Adrenal gland (tissue), 5 donors: ENCODE measurements at regions not wholly inside any gene's neighbourhood (a gene's known extent, or its start where the extent isn't known, plus 50 kb on each side); places are given as distances from the start of the nearest gene placed in this dataset.

Experiments
- POLR2A ChIP-seq, 2 donors: fragments of 450-650 bp; IDR thresholded peaks; one replicate each; pipeline ENCODE4 v1.6.1; 2017; ENCODE audit warnings: antibody characterized with exemption in 2 of 2, mild to moderate bottlenecking in 2 of 2, moderate library complexity in 1 of 2
- TF ChIP-seq, protein P1 (sequence below), 6 experiments: fragments of 450-650 bp in 4 of 6; fragments of 200-600 bp in 2 of 6; sonication (generic) in 1 of 6; IDR thresholded peaks; 1 replicate in 5 of 6; 2 replicates in 1 of 6; pipeline versions ENCODE4 v1.5.1 to v1.8.0; 2016 to 2021; ENCODE audit warnings: antibody characterized with exemption in 6 of 6, mild to moderate bottlenecking in 2 of 6, moderate library complexity in 1 of 6
- donor health status: DM: no; HTN: no; CAD: no.

DNA sequence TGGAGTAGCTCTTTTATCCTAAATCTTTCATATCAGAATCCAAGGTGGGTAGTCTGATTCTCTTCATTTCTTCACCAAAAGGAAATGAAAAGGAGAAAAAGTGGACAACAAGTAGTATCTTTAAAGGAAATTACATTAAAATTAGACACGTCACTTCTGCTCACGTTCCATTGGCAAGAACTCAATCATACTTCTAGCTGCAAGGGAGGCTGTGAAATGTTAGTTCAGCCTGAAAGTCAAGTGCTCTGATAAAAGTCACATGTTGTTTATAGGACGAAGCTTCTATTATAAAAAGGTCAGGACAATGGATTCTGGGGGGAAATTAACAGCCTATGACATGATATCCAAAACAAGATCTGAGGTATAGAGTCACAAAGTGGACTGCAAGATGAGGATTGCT lies 164.6 kb upstream of the MCTP2 start:
- TF ChIP-seq, protein P1, sequence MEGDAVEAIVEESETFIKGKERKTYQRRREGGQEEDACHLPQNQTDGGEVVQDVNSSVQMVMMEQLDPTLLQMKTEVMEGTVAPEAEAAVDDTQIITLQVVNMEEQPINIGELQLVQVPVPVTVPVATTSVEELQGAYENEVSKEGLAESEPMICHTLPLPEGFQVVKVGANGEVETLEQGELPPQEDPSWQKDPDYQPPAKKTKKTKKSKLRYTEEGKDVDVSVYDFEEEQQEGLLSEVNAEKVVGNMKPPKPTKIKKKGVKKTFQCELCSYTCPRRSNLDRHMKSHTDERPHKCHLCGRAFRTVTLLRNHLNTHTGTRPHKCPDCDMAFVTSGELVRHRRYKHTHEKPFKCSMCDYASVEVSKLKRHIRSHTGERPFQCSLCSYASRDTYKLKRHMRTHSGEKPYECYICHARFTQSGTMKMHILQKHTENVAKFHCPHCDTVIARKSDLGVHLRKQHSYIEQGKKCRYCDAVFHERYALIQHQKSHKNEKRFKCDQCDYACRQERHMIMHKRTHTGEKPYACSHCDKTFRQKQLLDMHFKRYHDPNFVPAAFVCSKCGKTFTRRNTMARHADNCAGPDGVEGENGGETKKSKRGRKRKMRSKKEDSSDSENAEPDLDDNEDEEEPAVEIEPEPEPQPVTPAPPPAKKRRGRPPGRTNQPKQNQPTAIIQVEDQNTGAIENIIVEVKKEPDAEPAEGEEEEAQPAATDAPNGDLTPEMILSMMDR (IDR thresholded peaks at IDR 0.05), result no peak
- TF ChIP-seq POLR2A (IDR thresholded peaks at IDR 0.05), result no peak
